SK-N-SH (cell line): ENCODE measurements at regions not wholly inside any gene's neighbourhood (a gene's known extent, or its start where the extent isn't known, plus 50 kb on each side); places are given as distances from the start of the nearest gene placed in this dataset.

Source experiments
- CTCF ChIA-PET: fragments of 300-600, 350-600 bp; formaldehyde crosslinking; extraction: SDS; loops from one replicate; lab custom pipeline; 2021; lab: Yijun Ruan, JAX
- POLR2A ChIA-PET: fragments of 350-600 bp; sonication (Branson Sonifier 250); formaldehyde crosslinking; extraction: SDS; loops from one replicate; lab custom pipeline; 2020; ENCODE audit warnings: antibody characterized with exemption, inconsistent platforms; lab: Yijun Ruan, JAX
- DNase-seq: peaks from one replicate; pipeline ENCODE4 v3.0.0; 2012
- H2AFZ ChIP-seq: fragments of 200-600 bp; sonication (generic); 2 replicates; pipeline ENCODE4 v1.8.1; 2016; ENCODE audit warnings: antibody characterized with exemption, mild to moderate bottlenecking, low read depth
- H3F3A ChIP-seq: fragments of 200-600 bp; sonication (generic); replicated peaks from 2 replicates; pipeline ENCODE3; 2016; ENCODE audit warnings: antibody characterized with exemption, mild to moderate bottlenecking; ENCODE audit not compliant: insufficient read depth
- H3K27ac ChIP-seq, 2 experiments: fragments of 200-500 bp in 1 of 2; fragments of 200-600 bp in 1 of 2; sonication (Bioruptor generic) in 1 of 2; sonication (generic), shearing (Covaris generic) in 1 of 2; 2 replicates each; pipeline versions ENCODE4 v1.5.1 to v1.6.1; 2014 to 2016; ENCODE audit warnings: low read depth in 2 of 2, inconsistent platforms in 1 of 2, low read length in 1 of 2, mild to moderate bottlenecking in 1 of 2, mixed read lengths in 1 of 2
- H3K27me3 ChIP-seq: fragments of 200-600 bp; sonication (generic), shearing (Covaris generic); 2 replicates; pipeline ENCODE4 v1.6.1; 2016; ENCODE audit warnings: mixed run types; ENCODE audit not compliant: insufficient read depth
- H3K36me3 ChIP-seq, 2 experiments: fragments of 200-500 bp in 1 of 2; fragments of 200-600 bp in 1 of 2; sonication (Bioruptor generic) in 1 of 2; sonication (generic) in 1 of 2; replicated peaks in 1 of 2; 2 replicates each; pipeline versions ENCODE3 to v1.5.1; 2014 to 2016; ENCODE audit warnings: low read length in 1 of 2, mild to moderate bottlenecking in 1 of 2; ENCODE audit not compliant: insufficient read depth in 2 of 2, control insufficient read depth in 1 of 2
- H3K4me1 ChIP-seq, 2 experiments: fragments of 200-500 bp in 1 of 2; fragments of 200-600 bp in 1 of 2; sonication (Bioruptor generic) in 1 of 2; sonication (generic), shearing (Covaris generic) in 1 of 2; 2 replicates each; pipeline versions ENCODE4 v1.5.1 to v1.6.1; 2014 to 2016; ENCODE audit warnings: low read depth in 1 of 2, low read length in 1 of 2, mixed run types in 1 of 2; ENCODE audit not compliant: insufficient read depth in 2 of 2, control insufficient read depth in 1 of 2
- H3K4me2 ChIP-seq: fragments of 200-600 bp; sonication (generic), shearing (Covaris generic); 2 replicates; pipeline ENCODE4 v1.6.1; 2017; ENCODE audit warnings: mixed run types
- H3K4me3 ChIP-seq, 2 experiments: fragments of 200-500 bp in 1 of 2; fragments of 200-600 bp in 1 of 2; sonication (Bioruptor generic) in 1 of 2; sonication (generic), shearing (Covaris generic) in 1 of 2; 2 replicates each; pipeline versions ENCODE4 v1.5.1 to v1.8.1; 2014 to 2016; ENCODE audit warnings: low read depth in 2 of 2, inconsistent platforms in 1 of 2, low read length in 1 of 2, mild to moderate bottlenecking in 1 of 2, mixed read lengths in 1 of 2, moderate library complexity in 1 of 2
- H3K79me2 ChIP-seq: fragments of 200-600 bp; sonication (generic); 2 replicates; pipeline ENCODE4 v1.8.1; 2017; ENCODE audit warnings: mild to moderate bottlenecking; ENCODE audit not compliant: insufficient read depth
- H3K9ac ChIP-seq: fragments of 200-600 bp; sonication (generic); 2 replicates; pipeline ENCODE4 v1.6.1; 2017; ENCODE audit warnings: mixed run types
- H3K9me2 ChIP-seq: fragments of 200-600 bp; sonication (generic); 2 replicates; pipeline ENCODE4 v1.6.1; 2017; ENCODE audit warnings: mixed run types
- H3K9me3 ChIP-seq: fragments of 200-600 bp; sonication (generic); 2 replicates; pipeline ENCODE4 v1.6.1; 2017; ENCODE audit warnings: mixed run types, mild to moderate bottlenecking, moderate library complexity
- H4K20me1 ChIP-seq: fragments of 200-600 bp; sonication (generic); 2 replicates; pipeline ENCODE4 v1.6.1; 2017; ENCODE audit warnings: mild to moderate bottlenecking, mixed run types; ENCODE audit not compliant: insufficient read depth
- CHD2 ChIP-seq: fragments of 150-350 bp; IDR thresholded peaks from 2 replicates; pipeline ENCODE4 v1.6.1; 2018; ENCODE audit warnings: low read length; ENCODE audit not compliant: partially characterized antibody
- EZH2phosphoT487 ChIP-seq: fragments of 200-600 bp; sonication (generic); IDR thresholded peaks from 2 replicates; pipeline ENCODE4 v1.6.1; 2017; ENCODE audit warnings: low read depth, mixed run types, mild to moderate bottlenecking, antibody characterized with exemption, moderate library complexity, borderline replicate concordance
- FOSL2 ChIP-seq: IDR thresholded peaks from 2 replicates; pipeline ENCODE4 v1.4.0; 2012; ENCODE audit warnings: low read depth, mild to moderate bottlenecking, moderate library complexity, borderline replicate concordance
- FOXJ3 ChIP-seq: sonication (generic); formaldehyde crosslinking; IDR thresholded peaks from 2 replicates; pipeline ENCODE4 v1.5.1; 2020; ENCODE audit warnings: mild to moderate bottlenecking, missing genetic modification reagents
- FOXM1 ChIP-seq: IDR thresholded peaks from 2 replicates; pipeline ENCODE4 v1.4.0; 2012; ENCODE audit warnings: low read depth, mild to moderate bottlenecking
- IRF3 ChIP-seq: fragments of 150-350 bp; IDR thresholded peaks from 2 replicates; pipeline ENCODE4 v1.6.1; 2016; ENCODE audit warnings: mild to moderate bottlenecking, low read depth, low read length
- MAX ChIP-seq: IDR thresholded peaks from 2 replicates; pipeline ENCODE4 v1.4.0; 2012; ENCODE audit warnings: low read depth
- NFIC ChIP-seq: IDR thresholded peaks from 2 replicates; pipeline ENCODE4 v1.4.0; 2012; ENCODE audit warnings: borderline replicate concordance
- PBX3 ChIP-seq: IDR thresholded peaks from 2 replicates; pipeline ENCODE4; 2012
- POLR2AphosphoS5 ChIP-seq: IDR thresholded peaks from 2 replicates; pipeline ENCODE4 v1.6.1; 2012; ENCODE audit warnings: low read depth, low read length
- RCOR1 ChIP-seq: fragments of 150-350 bp; IDR thresholded peaks from 2 replicates; pipeline ENCODE4 v1.6.1; 2017; ENCODE audit warnings: antibody characterized with exemption, low read length
- RFX5 ChIP-seq: IDR thresholded peaks from 2 replicates; pipeline ENCODE4 v1.6.1; 2012; ENCODE audit warnings: mild to moderate bottlenecking, improper control_type of control experiment, low read length
- SIN3A ChIP-seq: IDR thresholded peaks from 2 replicates; pipeline ENCODE4 v1.6.1; 2012; ENCODE audit warnings: low read depth, mild to moderate bottlenecking, low read length, moderate library complexity, borderline replicate concordance
- SMC3 ChIP-seq: IDR thresholded peaks from 2 replicates; pipeline ENCODE4 v1.6.1; 2012; ENCODE audit warnings: low read depth, low read length, improper control_type of control experiment
- TAF1 ChIP-seq: IDR thresholded peaks from 2 replicates; pipeline ENCODE4 v1.6.1; 2012; ENCODE audit warnings: low read depth, mild to moderate bottlenecking, low read length, moderate library complexity, borderline replicate concordance
- TEAD4 ChIP-seq: IDR thresholded peaks from 2 replicates; pipeline ENCODE4 v1.4.0; 2012; ENCODE audit warnings: mild to moderate bottlenecking, borderline replicate concordance; ENCODE audit not compliant: insufficient read depth
- ZBTB33 ChIP-seq: IDR thresholded peaks from 2 replicates; pipeline ENCODE4 v1.4.0; 2012; ENCODE audit warnings: low read depth, borderline replicate concordance
- WGBS: methylation state at CpG from one replicate; pipeline ENCODE4 v1.1.6; 2017; ENCODE audit warnings: low lambda C conversion rate; 5-methylcytosine and 5-hydroxymethylcytosine counted together

GRCh38 chr20:21839982-21840381 lies 134.5 kb downstream of the PAX1 start:
- no peak for DNase-seq
- H3K4me1 ChIP-seq = no peaks in the 10 kb centered on the region
- no peak overlapping the region for H3K4me2 ChIP-seq
- CTCF ChIA-PET = no interaction called here
- H3K4me3 ChIP-seq = no peak overlapping the region
- H3K79me2 ChIP-seq = no peaks in the 10 kb centered on the region
- H3K36me3 ChIP-seq = no peaks in the 10 kb centered on the region
- H3K27ac ChIP-seq = no peak overlapping the region
- no peak for TF ChIP-seq IRF3
- TF ChIP-seq SMC3 = no peak
- no peaks in the 10 kb centered on the region for H3K27me3 ChIP-seq
- WGBS = 5% methylated on average over 10 of the region's 12 CpGs
- POLR2A ChIA-PET = no interaction called here
- no peaks in the 10 kb centered on the region for H4K20me1 ChIP-seq
- H2AFZ ChIP-seq = no peak overlapping the region
- no peak overlapping the region for H3K9ac ChIP-seq
- no peaks in the 10 kb centered on the region for H3F3A ChIP-seq
- no peaks in the 10 kb centered on the region for H3K9me2 ChIP-seq
- H3K9me3 ChIP-seq = no peaks in the 10 kb centered on the region

- H3F3A ChIP-seq = no peaks in the 10 kb centered on the region
- H3K4me1 ChIP-seq = no peaks in the 10 kb centered on the region
- POLR2A ChIA-PET = no interaction called here
- H4K20me1 ChIP-seq = no peaks in the 10 kb centered on the region
- DNase-seq = no peak
- CTCF ChIA-PET = no interaction called here
- H3K9me3 ChIP-seq = no peaks in the 10 kb centered on the region
- no peaks in the 10 kb centered on the region for H3K9me2 ChIP-seq
- no peak overlapping the region for H3K4me3 ChIP-seq
- no peaks in the 10 kb centered on the region for H3K79me2 ChIP-seq
- no peaks in the 10 kb centered on the region for H3K36me3 ChIP-seq
- H3K4me2 ChIP-seq = no peak overlapping the region
- no peak overlapping the region for H3K27ac ChIP-seq
- H2AFZ ChIP-seq = no peak overlapping the region
- 0% methylated on average over 1 of the region's 1 CpG for whole genome bisulfite sequencing
- H3K27me3 ChIP-seq = no peaks in the 10 kb centered on the region
- TF ChIP-seq EZH2phosphoT487 (no peak), SIN3A (no peak), RFX5 (no peak), FOXJ3 (no peak), NFIC (no peak)
- no peak overlapping the region for H3K9ac ChIP-seq
Measured at GRCh38 chr20:21836346-21836745, 130.9 kb downstream of the PAX1 start.

- Histone ChIP-seq H4K20me1 (no peaks in the 10 kb centered on the region), H3K27me3 (no peaks in the 10 kb centered on the region), H3K9me3 (no peaks in the 10 kb centered on the region), H2AFZ (no peak overlapping the region), H3K4me3 (no peak overlapping the region), H3K9ac (no peak overlapping the region), H3K27ac (no peak overlapping the region), H3K36me3 (no peaks in the 10 kb centered on the region), H3K79me2 (no peaks in the 10 kb centered on the region), H3K4me1 (no peaks in the 10 kb centered on the region), H3K9me2 (no peaks in the 10 kb centered on the region), H3K4me2 (no peak overlapping the region), H3F3A (no peaks in the 10 kb centered on the region)
- CTCF ChIA-PET = no interaction called here
- WGBS = 0% methylated on average over 1 of the region's 1 CpG
- POLR2A ChIA-PET = no interaction called here
- DNase-seq = no peak
- TF ChIP-seq RFX5 (no peak), TAF1 (no peak), MAX (no peak), SMC3 (no peak), TEAD4 (no peak), ZBTB33 (no peak), POLR2AphosphoS5 (no peak), RCOR1 (no peak), FOXJ3 (no peak), PBX3 (no peak), FOSL2 (no peak), FOXM1 (no peak), IRF3 (no peak), NFIC (no peak), CHD2 (no peak)
Measured at GRCh38 chr20:21835042-21835441, 129.6 kb downstream of the PAX1 start.
